Renal cortical epithelial cell (primary cell): ENCODE measurements at regions not wholly inside any gene's neighbourhood (a gene's known extent, or its start where the extent isn't known, plus 50 kb on each side); places are given as distances from the start of the nearest gene placed in this dataset.
"Not testable (repeated sequence)": the region's sequence is repeated elsewhere in the genome, so short reads cannot be mapped to it uniquely, and the experiment has no call there.

ENCODE experiments used
- DNase-seq: peaks from one replicate; pipeline ENCODE4 v3.0.0-alpha.2; 2011; ENCODE audit warnings: low read depth

DNA sequence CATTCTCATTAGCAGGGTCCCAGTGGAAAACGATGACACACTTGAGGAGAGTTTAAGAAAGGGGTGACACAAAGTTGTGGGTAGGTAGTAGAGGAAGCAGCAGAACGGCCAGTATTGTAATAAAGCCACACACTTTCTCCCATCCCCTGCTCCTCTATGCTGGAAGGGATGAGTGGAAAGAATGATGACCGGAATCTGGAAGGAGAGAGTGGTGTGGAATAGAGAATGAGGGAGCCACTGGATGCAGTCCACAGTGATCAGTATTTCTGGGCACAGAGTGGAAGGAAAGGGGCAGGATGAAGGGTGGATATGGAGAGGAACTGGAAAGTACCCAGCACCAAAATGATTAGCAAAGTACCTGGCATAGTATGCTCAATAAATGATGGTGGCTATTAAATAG, 133.8 kb upstream of the DAB2 start:
- no peak for DNase-seq

GRCh38 chr5:39555788-39556187, 131.0 kb upstream of the DAB2 start:
- DNase-seq, result peak; percentile 31

DNA sequence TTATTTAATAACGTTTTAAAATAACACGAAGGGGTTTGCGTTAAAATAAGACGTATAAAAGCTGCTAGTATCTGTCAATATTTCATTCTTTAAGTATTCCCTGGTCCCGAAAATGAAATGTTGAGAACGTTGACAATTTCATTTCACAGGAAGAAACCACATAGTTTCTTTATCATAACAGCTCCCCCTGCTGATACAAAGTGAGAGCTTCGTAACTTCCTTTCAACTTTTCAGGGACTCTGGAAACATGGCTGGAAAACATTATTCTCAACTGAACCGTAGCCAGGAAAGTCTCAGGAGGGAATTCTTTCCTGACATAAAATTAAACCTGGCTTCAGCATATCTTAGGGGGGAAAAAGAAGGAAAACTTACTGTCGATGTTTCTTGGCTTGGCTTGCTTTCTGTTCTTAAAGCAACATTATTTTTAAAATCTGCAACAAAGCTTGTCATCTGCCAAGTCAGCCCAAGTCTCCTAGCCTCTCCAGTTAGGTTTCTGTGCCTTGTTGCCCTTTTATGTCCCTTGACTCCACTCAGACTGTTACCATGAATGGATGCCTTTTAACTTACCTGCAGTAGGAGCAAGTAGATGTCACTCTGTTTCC, 122.9 kb upstream of the DAB2 start:
- DNase-seq, result peak; percentile 74

DNA sequence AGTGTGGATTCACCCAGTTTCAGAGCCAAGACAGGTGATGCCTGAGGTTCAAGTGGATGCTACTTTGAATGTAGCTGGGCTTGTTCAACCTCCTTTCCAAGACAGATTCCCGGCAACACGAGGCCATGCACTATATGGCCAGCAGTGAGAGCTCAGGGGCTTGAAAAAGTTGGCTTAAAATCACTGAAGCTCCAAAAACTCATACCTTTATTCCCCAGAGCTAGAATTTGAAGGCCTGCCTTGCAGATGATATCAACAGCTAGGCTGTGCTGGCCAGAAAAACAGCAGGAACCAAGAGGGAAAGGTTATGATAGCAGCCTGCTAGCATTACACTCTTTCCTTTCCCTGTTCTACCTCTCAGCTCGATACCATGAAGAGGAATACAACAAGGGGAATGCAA, 120.2 kb upstream of the DAB2 start:
- no peak for DNase-seq

DNA sequence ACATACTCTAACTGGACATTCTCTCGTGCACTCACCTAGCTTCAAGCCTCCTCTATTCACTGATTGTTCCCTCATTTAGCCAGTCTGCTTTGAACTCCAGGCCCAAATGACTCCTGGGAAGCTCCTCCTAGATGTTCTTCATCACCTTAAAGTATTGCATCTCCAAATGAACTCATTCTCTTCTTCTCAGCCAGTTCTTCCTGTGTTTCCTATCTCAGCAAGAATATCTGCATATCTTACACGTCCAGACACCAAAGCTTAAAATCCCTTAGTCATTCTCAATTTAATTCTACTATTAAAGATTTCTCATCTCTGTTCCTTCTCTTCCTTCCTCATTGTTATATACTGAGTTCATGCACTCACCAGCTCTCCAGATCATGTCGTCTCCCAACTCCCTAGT, 118.6 kb upstream of the DAB2 start:
- no peak for DNase-seq

GRCh38 chr5:39542511-39543285, 117.9 kb upstream of the DAB2 start:
- no peak for DNase-seq

DNA sequence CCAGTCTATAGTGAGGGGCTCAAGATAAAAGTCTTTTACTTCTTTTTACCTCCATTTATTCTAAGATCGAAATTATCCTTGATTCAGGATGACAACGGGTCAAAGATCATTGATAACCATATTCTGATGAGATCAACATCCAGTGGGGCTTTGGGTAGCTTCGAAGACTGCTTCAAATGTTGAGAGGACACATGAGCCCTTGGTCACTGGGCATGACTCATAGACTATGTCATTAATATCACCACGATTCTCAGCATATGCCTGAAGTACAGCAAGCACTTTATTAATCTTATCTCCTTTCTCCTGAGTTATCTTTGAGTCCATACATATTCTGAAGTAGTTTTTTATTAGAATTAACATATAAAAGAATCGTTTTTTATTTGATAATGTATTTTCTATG, 117.1 kb upstream of the DAB2 start:
- DNase-seq, result no peak

- DNase-seq, result no peak
Observed at GRCh38 chr5:39539470-39539869, 114.7 kb upstream of the DAB2 start.

DNA sequence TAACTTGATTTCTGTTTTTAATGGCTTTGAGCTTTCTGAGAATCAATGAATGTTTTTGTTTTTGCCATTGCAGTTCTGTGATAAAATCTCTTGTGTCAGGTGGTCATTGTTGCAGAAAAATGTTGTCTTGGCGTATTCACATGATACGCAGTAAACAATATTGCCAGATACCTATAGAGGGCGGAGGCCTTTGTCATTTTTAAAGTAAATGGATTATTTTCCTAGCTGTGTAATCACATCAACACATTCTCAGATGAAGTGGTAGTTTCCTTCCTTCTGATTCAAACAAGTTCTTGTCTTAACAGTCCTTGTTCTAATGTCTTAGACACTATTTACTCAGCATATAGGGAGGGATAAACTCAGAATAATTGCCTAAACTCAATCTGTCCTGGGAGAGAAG, 109.9 kb upstream of the DAB2 start:
- no peak for DNase-seq

DNA sequence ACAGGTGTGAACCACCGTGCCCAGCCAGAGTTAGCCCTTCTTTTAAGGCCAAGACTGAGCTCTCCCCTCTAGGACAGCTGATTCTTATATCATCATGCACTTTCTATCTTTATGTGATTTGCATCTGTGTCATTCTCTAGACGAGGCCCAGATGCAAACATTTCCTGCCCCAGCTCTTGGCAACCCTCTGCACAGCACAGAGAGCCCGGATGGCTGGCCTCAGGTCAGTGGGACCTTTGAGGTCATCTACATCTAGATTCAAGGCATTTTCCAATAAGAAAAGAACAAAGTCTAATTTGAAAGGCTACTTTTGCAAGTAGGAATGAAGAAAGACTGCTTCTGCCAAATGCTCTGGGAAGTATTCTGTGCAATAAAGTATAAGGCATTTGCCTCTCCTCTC, 109.0 kb upstream of the DAB2 start:
- no peak for DNase-seq

DNA sequence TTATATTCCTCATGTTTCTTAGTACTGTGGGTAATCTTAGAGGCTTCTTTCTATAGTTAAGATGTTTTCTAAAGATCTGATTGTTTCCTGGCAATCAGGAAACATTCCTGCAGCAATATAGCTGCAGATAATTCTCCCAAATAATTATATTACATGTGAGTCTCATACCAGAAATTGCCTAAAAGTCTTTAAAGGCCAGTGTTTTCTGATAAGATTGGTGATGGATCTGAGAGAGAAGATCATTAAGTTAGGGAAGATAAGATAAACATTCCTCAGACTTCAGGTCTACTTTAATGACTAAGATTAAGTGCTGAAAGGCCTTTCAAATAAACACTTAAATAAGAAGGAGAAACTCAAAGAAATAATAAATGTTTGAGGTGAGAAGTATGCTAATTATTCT, 107.7 kb upstream of the DAB2 start:
- DNase-seq, result no peak

- no peak for DNase-seq
Observed at GRCh38 chr5:39531306-39531705, 106.5 kb upstream of the DAB2 start.

DNA sequence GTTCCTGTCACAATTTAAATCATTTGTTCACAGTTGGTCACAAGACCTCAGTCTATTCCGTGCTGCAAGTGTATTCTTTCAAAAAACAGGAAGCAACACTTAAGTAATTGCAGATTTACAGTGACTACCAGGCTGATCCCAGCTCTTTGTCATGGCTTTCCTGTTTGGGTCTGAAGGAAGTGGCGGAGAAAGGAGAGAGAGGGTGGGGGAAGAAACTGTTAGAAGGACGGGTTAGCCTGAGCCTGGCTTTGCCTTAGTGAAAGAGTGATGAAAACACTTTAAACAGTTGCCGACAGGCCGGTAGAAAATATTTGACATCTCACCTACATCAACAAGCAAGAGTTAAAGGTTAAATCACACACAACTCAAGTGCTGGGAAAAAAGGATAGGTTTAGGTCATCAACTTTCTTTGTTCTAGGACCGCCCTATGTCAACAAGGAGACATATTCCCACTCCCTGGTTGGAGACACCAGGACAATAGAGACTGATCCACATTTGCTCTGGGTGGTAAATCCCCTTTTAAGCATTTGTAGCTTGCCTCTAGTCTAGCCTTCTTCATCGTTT, 102.2 kb upstream of the DAB2 start:
- DNase-seq, result no peak

- not testable (repeated sequence) for DNase-seq
Observed at GRCh38 chr5:39525781-39526180, 101.0 kb upstream of the DAB2 start.

DNA sequence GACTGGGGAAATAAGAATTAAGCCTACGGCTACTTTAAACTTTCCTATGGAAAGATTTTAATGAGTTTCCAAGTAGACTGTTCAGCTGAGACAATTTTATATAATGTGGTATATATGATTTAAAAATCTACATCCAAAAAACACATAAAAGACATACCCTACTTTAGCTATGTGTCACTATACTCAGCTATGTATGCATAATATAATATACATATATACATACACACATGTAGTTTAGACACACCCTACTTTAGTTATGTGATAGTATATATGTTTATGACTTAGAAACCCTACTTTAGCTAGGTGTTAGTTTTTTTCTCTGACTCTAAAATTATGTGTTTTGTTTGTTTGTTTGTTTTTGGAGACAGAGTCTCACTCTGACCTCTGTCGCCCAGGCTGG, 100.5 kb upstream of the DAB2 start:
- DNase-seq, result no peak

DNA sequence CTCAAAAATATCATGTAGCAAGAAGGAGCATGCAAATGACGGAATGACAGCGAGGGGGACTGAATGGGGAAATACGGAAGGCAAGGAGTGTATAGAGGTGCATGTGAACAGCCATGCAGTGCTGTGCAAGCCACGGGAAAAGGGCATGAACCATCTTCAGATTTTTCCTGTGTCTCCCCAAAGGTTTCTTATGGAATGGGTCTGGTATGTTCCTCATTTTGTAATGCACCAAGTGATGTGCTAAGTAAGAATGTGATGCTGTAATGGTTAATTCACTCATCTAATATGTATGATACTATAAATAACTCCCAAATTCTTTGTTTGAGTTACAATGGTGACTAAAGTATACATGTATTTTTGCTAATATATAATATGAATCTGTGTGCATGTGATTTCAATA, 99.0 kb upstream of the DAB2 start:
- DNase-seq, result no peak

DNA sequence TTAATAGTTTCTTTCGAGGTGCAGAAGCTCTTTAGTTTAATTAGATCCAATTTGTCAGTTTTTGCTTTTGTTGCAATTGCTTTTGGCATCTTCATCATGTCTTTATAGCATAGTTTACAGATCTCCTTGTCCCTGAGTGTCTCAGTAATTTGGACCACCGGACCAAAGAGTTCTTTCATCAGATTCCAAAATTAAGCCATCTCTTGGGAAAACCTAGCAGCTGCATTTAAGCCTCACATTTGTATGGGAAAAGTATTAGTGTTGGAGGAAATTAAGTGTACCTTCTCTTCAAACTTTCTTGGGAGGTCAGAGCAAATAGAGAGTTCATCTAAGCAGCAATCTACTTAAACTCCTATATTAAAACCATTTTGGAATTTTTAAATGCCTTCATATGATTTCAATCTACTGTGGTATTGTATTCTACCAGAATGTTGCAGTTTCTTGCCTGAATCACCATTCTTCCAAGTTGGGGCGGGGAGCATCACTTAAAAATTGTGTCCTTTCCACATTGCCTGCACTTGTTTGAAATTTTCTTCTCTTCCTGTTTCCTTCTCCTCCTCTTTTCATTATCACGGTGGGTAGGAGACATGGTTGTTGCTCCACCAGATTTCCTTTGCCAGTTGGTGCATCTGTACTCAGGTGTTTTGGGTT, 97.3 kb upstream of the DAB2 start:
- no peak for DNase-seq

DNA sequence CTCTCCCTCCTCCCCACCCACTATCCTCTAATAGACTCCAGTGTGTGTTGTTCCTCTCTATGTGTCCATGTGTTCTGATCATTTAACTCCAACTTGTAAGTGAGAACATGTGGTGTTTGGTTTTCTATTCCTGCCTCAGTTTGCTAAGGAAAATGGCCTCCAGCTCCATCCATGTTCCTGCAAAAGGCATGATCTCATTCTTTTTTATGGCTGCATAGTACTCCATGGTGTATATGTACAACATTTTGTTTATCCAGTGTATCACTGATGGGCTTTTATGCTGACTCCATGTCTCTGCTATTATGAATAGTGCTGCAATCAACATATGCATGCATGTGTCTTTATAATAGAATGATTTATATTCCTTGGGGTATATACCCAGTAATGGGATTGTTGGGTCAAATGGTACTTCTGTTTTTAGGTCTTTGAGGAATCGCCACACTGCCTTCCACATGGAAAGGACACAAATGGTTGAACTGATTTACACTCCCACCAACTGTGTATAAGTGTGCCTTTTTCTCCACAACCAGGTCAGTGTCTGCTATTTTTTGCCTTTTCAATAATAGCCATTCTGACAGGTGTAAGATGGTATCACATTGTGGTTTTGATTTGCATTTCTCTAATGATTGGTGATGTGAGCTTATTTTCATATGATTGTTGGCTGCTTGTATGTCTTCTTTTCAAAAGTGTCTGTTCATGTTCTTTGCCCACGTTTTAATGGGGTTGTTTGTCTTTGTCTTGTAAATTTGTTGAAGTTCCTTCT, 96.5 kb upstream of the DAB2 start:
- DNase-seq, result no peak

DNA sequence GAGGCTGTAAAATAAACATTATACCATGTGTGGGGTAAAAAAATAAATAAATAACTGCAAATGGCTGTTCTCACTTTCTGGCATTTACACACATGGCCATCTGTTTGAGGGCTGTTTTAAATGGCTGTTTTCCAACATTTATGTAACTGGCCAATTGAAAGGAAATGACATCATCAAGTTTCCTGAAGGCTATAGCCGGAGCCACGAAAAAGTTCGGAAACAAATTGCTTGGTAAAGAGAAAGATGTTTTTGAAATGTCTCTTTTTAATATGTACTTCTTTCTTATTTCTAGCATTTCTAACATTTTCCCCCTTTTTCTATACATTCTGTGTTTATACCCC, 95.4 kb upstream of the DAB2 start:
- DNase-seq, result peak; percentile 42

DNA sequence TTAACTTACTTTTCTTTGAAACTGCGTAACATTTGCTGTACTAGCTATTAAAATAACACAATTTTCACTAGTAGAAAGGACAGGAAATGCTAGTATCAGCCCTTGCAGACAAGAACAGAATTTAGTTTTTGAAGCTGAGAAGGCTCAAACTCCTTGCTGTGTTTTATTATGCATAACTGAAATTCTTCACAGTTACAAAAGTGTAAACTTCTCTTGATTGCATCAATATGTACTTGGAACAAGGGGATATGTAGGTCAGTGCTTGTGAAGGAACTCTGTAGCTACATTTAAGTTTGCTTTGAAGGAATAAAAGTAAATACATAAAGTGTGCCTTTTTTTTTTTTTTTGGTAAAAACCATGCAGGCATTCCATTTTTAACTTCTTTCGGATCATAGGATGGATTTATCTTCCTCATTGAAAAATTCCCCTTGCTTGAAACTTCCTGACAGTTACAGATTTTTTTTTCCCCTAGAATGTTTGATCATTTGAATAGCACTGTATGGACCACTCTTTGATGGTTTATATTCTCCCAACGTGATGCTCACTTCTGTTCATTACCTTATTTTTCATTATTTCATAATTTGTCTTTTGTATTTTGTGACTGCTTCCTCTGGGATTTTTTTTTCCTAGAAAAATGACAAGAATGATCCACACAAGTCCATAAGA, 94.9 kb upstream of the DAB2 start:
- DNase-seq, result peak; percentile 87

- no peak for DNase-seq
Observed at GRCh38 chr5:39519079-39519478, 94.3 kb upstream of the DAB2 start.

DNA sequence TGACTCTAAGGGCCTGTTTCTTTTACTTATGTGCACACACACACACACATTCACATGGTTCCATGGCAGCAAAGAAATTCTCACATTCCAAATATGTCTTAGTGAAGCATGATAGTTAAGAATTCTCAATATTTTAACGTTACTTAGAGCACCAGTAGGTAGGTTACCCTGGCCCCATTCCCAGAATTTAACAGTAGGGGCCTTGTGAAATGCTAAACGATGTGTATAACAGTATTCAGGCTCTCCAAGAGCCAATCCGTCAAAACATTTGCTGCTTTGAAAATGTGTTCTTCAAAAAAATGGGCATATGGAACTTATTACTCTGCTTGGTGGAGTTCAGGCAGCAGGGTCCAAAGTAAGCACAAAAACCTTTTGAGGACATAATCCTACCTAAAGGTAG, 93.7 kb upstream of the DAB2 start:
- DNase-seq, result peak; percentile 63
